HS-5 (cell line): ENCODE measurements at regions not wholly inside any gene's neighbourhood (a gene's known extent, or its start where the extent isn't known, plus 50 kb on each side); places are given as distances from the start of the nearest gene placed in this dataset.
A peak's percentile ranks its signal among the peaks of the same experiment; 100 is the strongest.

Source experiments
- DNase-seq: peaks from one replicate; pipeline ENCODE4 v3.0.0-alpha.2; 2012; ENCODE audit warnings: low read depth

- DNase-seq: no peak
Observed at GRCh38 chr3:124663690-124664089, 66.6 kb upstream of the UMPS start.

GRCh38 chr3:124664804-124665203 lies 65.4 kb upstream of the UMPS start:
- DNase-seq: no peak

- DNase-seq: no peak
Observed at GRCh38 chr3:124666067-124666466, 64.2 kb upstream of the UMPS start.

- peak; percentile 67 for DNase-seq
Observed at GRCh38 chr3:124669470-124669869, 60.8 kb upstream of the UMPS start.

GRCh38 chr3:124671106-124671505 lies 59.1 kb upstream of the UMPS start:
- no peak for DNase-seq

- DNase-seq: no peak
Observed at GRCh38 chr3:124674336-124674735, 55.9 kb upstream of the UMPS start.

- no peak for DNase-seq
Observed at GRCh38 chr3:124676236-124676635, 54.0 kb upstream of the UMPS start.

- DNase-seq: no peak
Observed at GRCh38 chr3:124679048-124679638, 51.1 kb upstream of the UMPS start.
